ENCODE measurements at regions not wholly inside any gene's neighbourhood (a gene's known extent, or its start where the extent isn't known, plus 50 kb on each side); places are given as distances from the start of the nearest gene placed in this dataset.

GRCh38 chr1:194420706-194421105, 1234.3 kb upstream of the B3GALT2 start:
- TF ChIP-seq, protein P1, sequence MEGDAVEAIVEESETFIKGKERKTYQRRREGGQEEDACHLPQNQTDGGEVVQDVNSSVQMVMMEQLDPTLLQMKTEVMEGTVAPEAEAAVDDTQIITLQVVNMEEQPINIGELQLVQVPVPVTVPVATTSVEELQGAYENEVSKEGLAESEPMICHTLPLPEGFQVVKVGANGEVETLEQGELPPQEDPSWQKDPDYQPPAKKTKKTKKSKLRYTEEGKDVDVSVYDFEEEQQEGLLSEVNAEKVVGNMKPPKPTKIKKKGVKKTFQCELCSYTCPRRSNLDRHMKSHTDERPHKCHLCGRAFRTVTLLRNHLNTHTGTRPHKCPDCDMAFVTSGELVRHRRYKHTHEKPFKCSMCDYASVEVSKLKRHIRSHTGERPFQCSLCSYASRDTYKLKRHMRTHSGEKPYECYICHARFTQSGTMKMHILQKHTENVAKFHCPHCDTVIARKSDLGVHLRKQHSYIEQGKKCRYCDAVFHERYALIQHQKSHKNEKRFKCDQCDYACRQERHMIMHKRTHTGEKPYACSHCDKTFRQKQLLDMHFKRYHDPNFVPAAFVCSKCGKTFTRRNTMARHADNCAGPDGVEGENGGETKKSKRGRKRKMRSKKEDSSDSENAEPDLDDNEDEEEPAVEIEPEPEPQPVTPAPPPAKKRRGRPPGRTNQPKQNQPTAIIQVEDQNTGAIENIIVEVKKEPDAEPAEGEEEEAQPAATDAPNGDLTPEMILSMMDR (IDR thresholded peaks at IDR 0.05), result no peak
- no peak for TF ChIP-seq EP300 (IDR thresholded peaks at IDR 0.05)
